HEK293 (cell line): ENCODE measurements at regions not wholly inside any gene's neighbourhood (a gene's known extent, or its start where the extent isn't known, plus 50 kb on each side); places are given as distances from the start of the nearest gene placed in this dataset.
A peak's percentile ranks its signal among the peaks of the same experiment; 100 is the strongest.

Experiments
- CTCF ChIA-PET: fragments of 350-600 bp; formaldehyde crosslinking; extraction: SDS; loops from one replicate; lab custom pipeline; 2021; ENCODE audit warnings: antibody characterized with exemption; lab: Yijun Ruan, JAX
- POLR2A ChIA-PET: fragments of 300-600 bp; formaldehyde crosslinking; extraction: SDS; loops from one replicate; lab custom pipeline; 2020; ENCODE audit warnings: antibody characterized with exemption, inconsistent platforms; lab: Yijun Ruan, JAX
- H3K27ac ChIP-seq: fragments of 200-500 bp; sonication (Bioruptor generic); 2 replicates; pipeline ENCODE4 v1.5.1; 2014; ENCODE audit warnings: low read depth, low read length, control low read depth, inconsistent platforms; ENCODE audit errors: extremely low read depth
- H3K36me3 ChIP-seq, 2 experiments: fragments of 200-500 bp in 1 of 2; sonication (Bioruptor generic) in 1 of 2; 1 replicate in 1 of 2; 2 replicates in 1 of 2; pipeline ENCODE4 v1.5.1; 2014 to 2017; ENCODE audit warnings: inconsistent platforms in 2 of 2, low read length in 2 of 2; ENCODE audit not compliant: control insufficient read depth in 2 of 2, insufficient read depth in 1 of 2
- H3K4me1 ChIP-seq: fragments of 200-500 bp; sonication (Bioruptor generic); 2 replicates; pipeline ENCODE4 v1.5.1; 2014; ENCODE audit warnings: mild to moderate bottlenecking, low read length, inconsistent platforms; ENCODE audit not compliant: control insufficient read depth, insufficient read depth
- H3K4me3 ChIP-seq: 2 replicates; pipeline ENCODE4 v1.5.1; 2011; ENCODE audit warnings: low read depth, mild to moderate bottlenecking, control low read depth, low read length, moderate library complexity
- H3K9me3 ChIP-seq: fragments of 200-500 bp; sonication (Bioruptor generic); 2 replicates; pipeline ENCODE4 v1.5.1; 2014; ENCODE audit warnings: low read depth, low read length, inconsistent platforms; ENCODE audit not compliant: control insufficient read depth, insufficient read depth
- KLF8 ChIP-seq: fragments of 450-650 bp; formaldehyde crosslinking; IDR thresholded peaks from 2 replicates; pipeline ENCODE4 v1.5.1; 2016; ENCODE audit warnings: missing biosample characterization, missing genetic modification characterization
- RBAK ChIP-seq: fragments of 450-650 bp; formaldehyde crosslinking; IDR thresholded peaks from 2 replicates; pipeline ENCODE4 v1.5.1; 2016; ENCODE audit warnings: missing biosample characterization, missing genetic modification characterization
- ZBTB1 ChIP-seq: fragments of 450-650 bp; formaldehyde crosslinking; IDR thresholded peaks from 2 replicates; pipeline ENCODE4 v1.5.1; 2016; ENCODE audit warnings: missing biosample characterization, missing genetic modification characterization
- ZBTB17 ChIP-seq: fragments of 450-650 bp; formaldehyde crosslinking; IDR thresholded peaks from 2 replicates; pipeline ENCODE4 v1.5.1; 2016; ENCODE audit warnings: missing biosample characterization, missing genetic modification characterization
- ZFP3 ChIP-seq: fragments of 450-650 bp; formaldehyde crosslinking; IDR thresholded peaks from 2 replicates; pipeline ENCODE4 v1.5.1; 2016; ENCODE audit warnings: low read depth, missing biosample characterization, missing genetic modification characterization
- ZFP41 ChIP-seq: fragments of 450-650 bp; formaldehyde crosslinking; IDR thresholded peaks from 2 replicates; pipeline ENCODE4 v1.5.1; 2016; ENCODE audit warnings: missing biosample characterization, missing genetic modification characterization, borderline replicate concordance
- ZIC2 ChIP-seq: fragments of 450-650 bp; formaldehyde crosslinking; IDR thresholded peaks from 2 replicates; pipeline ENCODE4 v1.5.1; 2016; ENCODE audit warnings: missing biosample characterization, missing genetic modification characterization
- ZNF112 ChIP-seq: fragments of 450-650 bp; formaldehyde crosslinking; IDR thresholded peaks from 2 replicates; pipeline ENCODE4 v1.5.0; 2017; ENCODE audit warnings: missing biosample characterization, missing genetic modification characterization
- ZNF114 ChIP-seq: fragments of 450-650 bp; formaldehyde crosslinking; IDR thresholded peaks from 2 replicates; pipeline ENCODE4 v1.5.0; 2017; ENCODE audit warnings: missing biosample characterization, missing genetic modification characterization
- ZNF266 ChIP-seq: fragments of 450-650 bp; formaldehyde crosslinking; IDR thresholded peaks from 2 replicates; pipeline ENCODE4 v1.5.1; 2016; ENCODE audit warnings: missing biosample characterization, missing genetic modification characterization, low read depth
- ZNF404 ChIP-seq: fragments of 450-650 bp; formaldehyde crosslinking; IDR thresholded peaks from 2 replicates; pipeline ENCODE4 v1.5.1; 2017; ENCODE audit warnings: missing biosample characterization, missing genetic modification characterization
- ZNF707 ChIP-seq: fragments of 450-650 bp; formaldehyde crosslinking; IDR thresholded peaks from 2 replicates; pipeline ENCODE4 v1.5.1; 2016; ENCODE audit warnings: missing biosample characterization, missing genetic modification characterization
- ZNF791 ChIP-seq: fragments of 450-650 bp; formaldehyde crosslinking; IDR thresholded peaks from 2 replicates; pipeline ENCODE4 v1.5.1; 2016; ENCODE audit warnings: missing biosample characterization, missing genetic modification characterization
- TF ChIP-seq, protein P1 (sequence below): fragments of 450-650 bp; formaldehyde crosslinking; IDR thresholded peaks from 2 replicates; pipeline ENCODE4 v1.5.1; 2016; ENCODE audit warnings: missing biosample characterization, missing genetic modification characterization
- TF ChIP-seq, protein P2 (sequence below): fragments of 450-650 bp; formaldehyde crosslinking; IDR thresholded peaks from 2 replicates; pipeline ENCODE4 v1.5.1; 2016; ENCODE audit warnings: missing biosample characterization, missing genetic modification characterization
- TF ChIP-seq, protein P3 (sequence below): fragments of 450-650 bp; formaldehyde crosslinking; IDR thresholded peaks from 2 replicates; pipeline ENCODE4 v1.5.1; 2017; ENCODE audit warnings: missing biosample characterization, missing genetic modification characterization
- TF ChIP-seq, protein P4 (sequence below): fragments of 450-650 bp; formaldehyde crosslinking; IDR thresholded peaks from 2 replicates; pipeline ENCODE4 v1.5.1; 2016; ENCODE audit warnings: missing biosample characterization, missing genetic modification characterization
- TF ChIP-seq, protein P5 (sequence below): fragments of 450-650 bp; formaldehyde crosslinking; IDR thresholded peaks from 2 replicates; pipeline ENCODE4 v1.5.1; 2016; ENCODE audit warnings: missing biosample characterization, missing genetic modification characterization

DNA sequence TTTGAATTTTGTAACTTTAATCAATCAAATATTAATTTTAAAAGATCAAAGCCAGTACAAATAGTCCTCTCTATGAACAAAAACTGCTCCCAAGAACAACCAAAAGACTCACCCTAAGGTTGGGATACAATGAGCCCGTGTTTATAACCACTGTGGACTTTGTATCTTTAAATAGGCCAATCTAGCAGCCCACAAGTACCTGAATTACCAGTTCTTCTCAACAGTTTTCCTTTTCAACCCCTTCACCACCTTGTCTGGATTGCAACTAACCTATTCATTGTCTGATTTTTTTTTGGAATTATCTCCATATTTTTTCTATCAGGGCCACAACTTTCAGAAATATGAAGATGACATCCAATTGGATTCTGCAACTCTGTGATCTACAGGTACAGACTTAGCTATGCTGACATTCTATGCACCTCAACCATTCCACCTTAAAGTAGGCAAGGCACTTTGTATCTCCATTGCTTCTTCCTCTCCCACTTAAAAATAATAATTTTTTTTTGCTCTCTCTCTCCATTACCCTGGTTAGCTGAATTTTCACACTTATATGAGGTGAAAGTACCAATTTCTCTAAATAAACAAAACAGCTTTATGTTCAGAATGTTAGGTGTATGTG is 81.9 kb upstream of the MAPRE2 start:
- Histone ChIP-seq H3K4me3 (no peak overlapping the region), H3K36me3 (no peaks in the 10 kb centered on the region), H3K4me1 (no peaks in the 10 kb centered on the region), H3K27ac (no peak overlapping the region), H3K9me3 (no peaks in the 10 kb centered on the region)
- CTCF ChIA-PET, result interaction anchor here (0.6 to 1.0 kb wide), 3 partner anchors 13 to 1498 kb away, joined by 3 to 4 read pairs (median 4); no protein-coding TSS in a partner anchor
- TF ChIP-seq ZBTB17 (tag by site-specific recombination) (peak; percentile 41; the same call in 1 of the 2 replicates), RBAK (tag by site-specific recombination) (no peak)
- POLR2A ChIA-PET, result no interaction called here

DNA sequence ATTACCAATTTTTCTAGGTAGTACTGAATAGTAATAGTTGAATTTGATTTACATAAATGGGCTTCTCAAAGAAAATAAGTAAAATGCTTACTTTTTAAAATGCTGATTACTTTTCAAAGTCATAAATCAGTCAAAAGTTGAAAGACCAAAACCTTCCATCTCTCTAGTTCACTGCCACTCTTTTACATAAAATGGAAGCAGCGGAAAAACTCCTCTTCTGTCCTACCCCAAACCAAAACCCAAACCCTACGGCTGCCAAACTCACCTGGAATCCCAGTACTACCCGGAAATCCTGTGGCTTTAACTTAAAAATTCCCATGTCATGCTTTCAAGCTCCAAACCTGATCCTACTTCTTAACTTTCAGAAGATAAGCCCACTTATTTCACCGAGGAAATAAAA is 81.2 kb upstream of the MAPRE2 start:
- TF ChIP-seq, protein P1, sequence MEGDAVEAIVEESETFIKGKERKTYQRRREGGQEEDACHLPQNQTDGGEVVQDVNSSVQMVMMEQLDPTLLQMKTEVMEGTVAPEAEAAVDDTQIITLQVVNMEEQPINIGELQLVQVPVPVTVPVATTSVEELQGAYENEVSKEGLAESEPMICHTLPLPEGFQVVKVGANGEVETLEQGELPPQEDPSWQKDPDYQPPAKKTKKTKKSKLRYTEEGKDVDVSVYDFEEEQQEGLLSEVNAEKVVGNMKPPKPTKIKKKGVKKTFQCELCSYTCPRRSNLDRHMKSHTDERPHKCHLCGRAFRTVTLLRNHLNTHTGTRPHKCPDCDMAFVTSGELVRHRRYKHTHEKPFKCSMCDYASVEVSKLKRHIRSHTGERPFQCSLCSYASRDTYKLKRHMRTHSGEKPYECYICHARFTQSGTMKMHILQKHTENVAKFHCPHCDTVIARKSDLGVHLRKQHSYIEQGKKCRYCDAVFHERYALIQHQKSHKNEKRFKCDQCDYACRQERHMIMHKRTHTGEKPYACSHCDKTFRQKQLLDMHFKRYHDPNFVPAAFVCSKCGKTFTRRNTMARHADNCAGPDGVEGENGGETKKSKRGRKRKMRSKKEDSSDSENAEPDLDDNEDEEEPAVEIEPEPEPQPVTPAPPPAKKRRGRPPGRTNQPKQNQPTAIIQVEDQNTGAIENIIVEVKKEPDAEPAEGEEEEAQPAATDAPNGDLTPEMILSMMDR (tag by site-specific recombination), result no peak
- TF ChIP-seq ZNF112 (tag by site-specific recombination), result no peak
- TF ChIP-seq, protein P2, sequence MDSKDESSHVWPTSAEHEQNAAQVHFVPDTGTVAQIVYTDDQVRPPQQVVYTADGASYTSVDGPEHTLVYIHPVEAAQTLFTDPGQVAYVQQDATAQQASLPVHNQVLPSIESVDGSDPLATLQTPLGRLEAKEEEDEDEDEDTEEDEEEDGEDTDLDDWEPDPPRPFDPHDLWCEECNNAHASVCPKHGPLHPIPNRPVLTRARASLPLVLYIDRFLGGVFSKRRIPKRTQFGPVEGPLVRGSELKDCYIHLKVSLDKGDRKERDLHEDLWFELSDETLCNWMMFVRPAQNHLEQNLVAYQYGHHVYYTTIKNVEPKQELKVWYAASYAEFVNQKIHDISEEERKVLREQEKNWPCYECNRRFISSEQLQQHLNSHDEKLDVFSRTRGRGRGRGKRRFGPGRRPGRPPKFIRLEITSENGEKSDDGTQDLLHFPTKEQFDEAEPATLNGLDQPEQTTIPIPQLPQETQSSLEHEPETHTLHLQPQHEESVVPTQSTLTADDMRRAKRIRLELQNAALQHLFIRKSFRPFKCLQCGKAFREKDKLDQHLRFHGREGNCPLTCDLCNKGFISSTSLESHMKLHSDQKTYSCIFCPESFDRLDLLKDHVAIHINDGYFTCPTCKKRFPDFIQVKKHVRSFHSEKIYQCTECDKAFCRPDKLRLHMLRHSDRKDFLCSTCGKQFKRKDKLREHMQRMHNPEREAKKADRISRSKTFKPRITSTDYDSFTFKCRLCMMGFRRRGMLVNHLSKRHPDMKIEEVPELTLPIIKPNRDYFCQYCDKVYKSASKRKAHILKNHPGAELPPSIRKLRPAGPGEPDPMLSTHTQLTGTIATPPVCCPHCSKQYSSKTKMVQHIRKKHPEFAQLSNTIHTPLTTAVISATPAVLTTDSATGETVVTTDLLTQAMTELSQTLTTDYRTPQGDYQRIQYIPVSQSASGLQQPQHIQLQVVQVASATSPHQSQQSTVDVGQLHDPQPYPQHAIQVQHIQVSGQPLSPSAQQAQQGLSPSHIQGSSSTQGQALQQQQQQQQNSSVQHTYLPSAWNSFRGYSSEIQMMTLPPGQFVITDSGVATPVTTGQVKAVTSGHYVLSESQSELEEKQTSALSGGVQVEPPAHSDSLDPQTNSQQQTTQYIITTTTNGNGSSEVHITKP (tag by site-specific recombination), result no peak
- CTCF ChIA-PET, result interaction anchor here (0.7 kb wide), 1 partner anchor 327 kb away, joined by 4 read pairs; no protein-coding TSS in a partner anchor
- Histone ChIP-seq H3K4me3 (no peak overlapping the region), H3K27ac (no peak overlapping the region), H3K9me3 (no peaks in the 10 kb centered on the region), H3K36me3 (no peaks in the 10 kb centered on the region), H3K4me1 (no peaks in the 10 kb centered on the region)
- POLR2A ChIA-PET, result no interaction called here

DNA sequence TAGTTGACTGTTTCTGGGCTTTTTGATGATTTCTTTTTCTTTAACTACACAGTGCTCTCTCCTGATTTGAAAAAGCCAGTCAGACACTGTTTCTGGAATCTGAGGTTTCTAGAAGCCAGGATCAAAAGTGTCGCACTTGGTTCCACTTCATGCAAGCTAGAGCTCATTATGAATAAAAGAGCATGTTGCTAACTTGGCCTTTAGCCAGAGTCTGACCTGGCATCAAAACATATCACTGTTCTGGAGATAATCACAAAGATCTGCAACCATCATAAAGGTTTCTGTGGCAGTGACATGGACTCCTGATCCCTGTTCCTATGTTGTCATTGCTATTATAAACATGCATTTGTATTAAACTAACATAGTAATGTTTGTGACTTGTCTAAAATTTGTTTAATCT is 76.1 kb upstream of the MAPRE2 start:
- POLR2A ChIA-PET, result no interaction called here
- TF ChIP-seq ZIC2 (no peak), ZFP3 (tag by site-specific recombination) (no peak), ZNF791 (tag by site-specific recombination) (no peak), ZBTB1 (tag by site-specific recombination) (no peak), ZNF266 (tag by site-specific recombination) (no peak), ZNF114 (no peak), ZFP41 (tag by site-specific recombination) (no peak), ZNF404 (tag by site-specific recombination) (no peak), KLF8 (tag by site-specific recombination) (no peak), ZNF707 (tag by site-specific recombination) (no peak)
- TF ChIP-seq, protein P3, sequence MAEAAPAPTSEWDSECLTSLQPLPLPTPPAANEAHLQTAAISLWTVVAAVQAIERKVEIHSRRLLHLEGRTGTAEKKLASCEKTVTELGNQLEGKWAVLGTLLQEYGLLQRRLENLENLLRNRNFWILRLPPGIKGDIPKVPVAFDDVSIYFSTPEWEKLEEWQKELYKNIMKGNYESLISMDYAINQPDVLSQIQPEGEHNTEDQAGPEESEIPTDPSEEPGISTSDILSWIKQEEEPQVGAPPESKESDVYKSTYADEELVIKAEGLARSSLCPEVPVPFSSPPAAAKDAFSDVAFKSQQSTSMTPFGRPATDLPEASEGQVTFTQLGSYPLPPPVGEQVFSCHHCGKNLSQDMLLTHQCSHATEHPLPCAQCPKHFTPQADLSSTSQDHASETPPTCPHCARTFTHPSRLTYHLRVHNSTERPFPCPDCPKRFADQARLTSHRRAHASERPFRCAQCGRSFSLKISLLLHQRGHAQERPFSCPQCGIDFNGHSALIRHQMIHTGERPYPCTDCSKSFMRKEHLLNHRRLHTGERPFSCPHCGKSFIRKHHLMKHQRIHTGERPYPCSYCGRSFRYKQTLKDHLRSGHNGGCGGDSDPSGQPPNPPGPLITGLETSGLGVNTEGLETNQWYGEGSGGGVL (tag by site-specific recombination), result no peak
- TF ChIP-seq, protein P4, sequence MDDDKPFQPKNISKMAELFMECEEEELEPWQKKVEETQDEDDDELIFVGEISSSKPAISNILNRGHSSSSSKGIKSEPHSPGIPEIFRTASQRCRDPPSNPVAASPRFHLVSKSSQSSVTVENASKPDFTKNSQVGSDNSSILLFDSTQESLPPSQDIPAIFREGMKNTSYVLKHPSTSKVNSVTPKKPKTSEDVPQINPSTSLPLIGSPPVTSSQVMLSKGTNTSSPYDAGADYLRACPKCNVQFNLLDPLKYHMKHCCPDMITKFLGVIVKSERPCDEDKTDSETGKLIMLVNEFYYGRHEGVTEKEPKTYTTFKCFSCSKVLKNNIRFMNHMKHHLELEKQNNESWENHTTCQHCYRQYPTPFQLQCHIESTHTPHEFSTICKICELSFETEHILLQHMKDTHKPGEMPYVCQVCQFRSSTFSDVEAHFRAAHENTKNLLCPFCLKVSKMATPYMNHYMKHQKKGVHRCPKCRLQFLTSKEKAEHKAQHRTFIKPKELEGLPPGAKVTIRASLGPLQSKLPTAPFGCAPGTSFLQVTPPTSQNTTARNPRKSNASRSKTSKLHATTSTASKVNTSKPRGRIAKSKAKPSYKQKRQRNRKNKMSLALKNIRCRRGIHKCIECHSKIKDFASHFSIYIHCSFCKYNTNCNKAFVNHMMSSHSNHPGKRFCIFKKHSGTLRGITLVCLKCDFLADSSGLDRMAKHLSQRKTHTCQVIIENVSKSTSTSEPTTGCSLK (tag by site-specific recombination), result no peak
- TF ChIP-seq, protein P5, sequence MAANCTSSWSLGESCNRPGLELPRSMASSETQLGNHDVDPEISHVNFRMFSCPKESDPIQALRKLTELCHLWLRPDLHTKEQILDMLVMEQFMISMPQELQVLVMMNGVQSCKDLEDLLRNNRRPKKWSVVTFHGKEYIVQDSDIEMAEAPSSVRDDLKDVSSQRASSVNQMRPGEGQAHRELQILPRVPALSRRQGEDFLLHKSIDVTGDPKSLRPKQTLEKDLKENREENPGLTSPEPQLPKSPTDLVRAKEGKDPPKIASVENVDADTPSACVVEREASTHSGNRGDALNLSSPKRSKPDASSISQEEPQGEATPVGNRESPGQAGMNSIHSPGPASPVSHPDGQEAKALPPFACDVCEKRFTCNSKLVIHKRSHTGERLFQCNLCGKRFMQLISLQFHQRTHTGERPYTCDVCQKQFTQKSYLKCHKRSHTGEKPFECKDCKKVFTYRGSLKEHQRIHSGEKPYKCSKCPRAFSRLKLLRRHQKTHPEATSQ (tag by site-specific recombination), result no peak

More for the DNA sequence above, 76.1 kb upstream of the MAPRE2 start:
- Histone ChIP-seq H3K27ac (no peak overlapping the region), H3K9me3 (no peaks in the 10 kb centered on the region), H3K36me3 (no peaks in the 10 kb centered on the region), H3K4me1 (no peaks in the 10 kb centered on the region), H3K4me3 (no peak overlapping the region)
- CTCF ChIA-PET, result interaction anchor here (0.7 kb wide), 1 partner anchor 178 kb away, joined by 3 read pairs; no protein-coding TSS in a partner anchor
